Breast epithelium (tissue), 3 donors: ENCODE measurements at regions not wholly inside any gene's neighbourhood (a gene's known extent, or its start where the extent isn't known, plus 50 kb on each side); places are given as distances from the start of the nearest gene placed in this dataset.

Source experiments
- POLR2A ChIP-seq: fragments of 450-650 bp; IDR thresholded peaks from one replicate; pipeline ENCODE4 v1.6.1; 2016; ENCODE audit warnings: antibody characterized with exemption, mild to moderate bottlenecking, moderate library complexity
- POLR2AphosphoS5 ChIP-seq, 3 donors: sonication (generic); formaldehyde crosslinking; IDR thresholded peaks; one replicate each; pipeline ENCODE4 v1.6.1; 2017; ENCODE audit warnings: antibody characterized with exemption in 3 of 3
- TF ChIP-seq, protein P1 (sequence below), 3 donors: fragments of 450-650 bp; IDR thresholded peaks; one replicate each; pipeline ENCODE4 v1.5.1; 2016 to 2017; ENCODE audit warnings: antibody characterized with exemption in 3 of 3, mild to moderate bottlenecking in 3 of 3, moderate library complexity in 3 of 3

DNA sequence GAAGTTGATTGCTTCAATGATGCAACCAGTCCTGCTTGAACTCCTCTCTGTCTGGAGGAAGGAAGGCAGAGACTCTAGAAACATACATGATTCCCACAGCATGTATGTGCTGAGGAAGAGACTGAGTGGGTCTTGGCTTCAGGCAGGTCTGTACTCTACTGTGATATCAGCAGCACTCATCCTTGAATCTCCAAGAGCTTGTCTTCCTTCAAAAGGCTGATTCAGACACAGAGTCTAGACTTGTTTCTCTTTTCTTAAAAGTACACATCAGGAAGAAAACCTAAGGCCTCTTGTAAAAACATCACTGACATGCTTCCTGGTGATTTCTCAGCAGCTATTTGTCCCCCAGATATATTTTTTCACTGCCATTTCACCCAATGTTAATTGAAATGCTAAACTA lies 155.7 kb upstream of the HEY2 start:
- TF ChIP-seq, protein P1, sequence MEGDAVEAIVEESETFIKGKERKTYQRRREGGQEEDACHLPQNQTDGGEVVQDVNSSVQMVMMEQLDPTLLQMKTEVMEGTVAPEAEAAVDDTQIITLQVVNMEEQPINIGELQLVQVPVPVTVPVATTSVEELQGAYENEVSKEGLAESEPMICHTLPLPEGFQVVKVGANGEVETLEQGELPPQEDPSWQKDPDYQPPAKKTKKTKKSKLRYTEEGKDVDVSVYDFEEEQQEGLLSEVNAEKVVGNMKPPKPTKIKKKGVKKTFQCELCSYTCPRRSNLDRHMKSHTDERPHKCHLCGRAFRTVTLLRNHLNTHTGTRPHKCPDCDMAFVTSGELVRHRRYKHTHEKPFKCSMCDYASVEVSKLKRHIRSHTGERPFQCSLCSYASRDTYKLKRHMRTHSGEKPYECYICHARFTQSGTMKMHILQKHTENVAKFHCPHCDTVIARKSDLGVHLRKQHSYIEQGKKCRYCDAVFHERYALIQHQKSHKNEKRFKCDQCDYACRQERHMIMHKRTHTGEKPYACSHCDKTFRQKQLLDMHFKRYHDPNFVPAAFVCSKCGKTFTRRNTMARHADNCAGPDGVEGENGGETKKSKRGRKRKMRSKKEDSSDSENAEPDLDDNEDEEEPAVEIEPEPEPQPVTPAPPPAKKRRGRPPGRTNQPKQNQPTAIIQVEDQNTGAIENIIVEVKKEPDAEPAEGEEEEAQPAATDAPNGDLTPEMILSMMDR (IDR thresholded peaks at IDR 0.05): no peak
- no peak for TF ChIP-seq POLR2A
- TF ChIP-seq POLR2AphosphoS5 (IDR thresholded peaks at IDR 0.05): no peak
